ENCODE measurements at regions not wholly inside any gene's neighbourhood (a gene's known extent, or its start where the extent isn't known, plus 50 kb on each side); places are given as distances from the start of the nearest gene placed in this dataset.

DNA sequence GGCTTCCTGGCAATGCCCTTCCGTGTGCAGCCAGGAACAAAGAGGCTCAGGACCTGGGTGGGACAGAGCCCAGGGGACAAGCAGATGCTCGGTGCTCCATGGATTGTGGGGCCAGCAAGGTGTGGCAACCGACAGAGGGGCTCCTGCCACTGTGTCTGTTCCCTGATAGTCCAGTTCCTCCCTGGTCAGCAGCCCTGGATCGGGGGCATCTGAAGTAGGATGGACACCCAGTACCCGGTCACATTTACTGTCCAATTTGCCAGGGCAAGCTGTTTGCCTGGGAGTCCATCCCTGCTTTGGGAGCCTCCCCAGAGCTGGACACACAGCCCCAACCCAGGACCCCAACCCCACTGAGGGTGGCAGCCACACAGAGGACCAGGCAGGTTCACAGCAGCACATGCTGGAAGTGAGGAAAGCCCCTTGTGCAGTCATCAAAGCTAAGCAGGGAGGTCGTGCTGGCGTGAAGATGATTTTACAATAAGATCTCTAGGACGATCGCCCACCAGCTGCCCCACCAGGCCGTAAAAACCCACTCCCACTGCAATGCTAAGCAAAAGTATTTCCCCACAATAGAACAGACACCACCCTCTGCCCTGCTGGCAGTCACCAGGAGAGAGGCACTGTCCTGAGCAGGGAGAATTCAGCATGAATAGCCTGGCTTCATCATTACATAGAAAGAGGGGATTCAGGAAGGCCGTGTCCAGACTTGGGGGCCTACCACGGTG lies 141.7 kb downstream of the NDUFA10 start:
- TF ChIP-seq, protein P1, sequence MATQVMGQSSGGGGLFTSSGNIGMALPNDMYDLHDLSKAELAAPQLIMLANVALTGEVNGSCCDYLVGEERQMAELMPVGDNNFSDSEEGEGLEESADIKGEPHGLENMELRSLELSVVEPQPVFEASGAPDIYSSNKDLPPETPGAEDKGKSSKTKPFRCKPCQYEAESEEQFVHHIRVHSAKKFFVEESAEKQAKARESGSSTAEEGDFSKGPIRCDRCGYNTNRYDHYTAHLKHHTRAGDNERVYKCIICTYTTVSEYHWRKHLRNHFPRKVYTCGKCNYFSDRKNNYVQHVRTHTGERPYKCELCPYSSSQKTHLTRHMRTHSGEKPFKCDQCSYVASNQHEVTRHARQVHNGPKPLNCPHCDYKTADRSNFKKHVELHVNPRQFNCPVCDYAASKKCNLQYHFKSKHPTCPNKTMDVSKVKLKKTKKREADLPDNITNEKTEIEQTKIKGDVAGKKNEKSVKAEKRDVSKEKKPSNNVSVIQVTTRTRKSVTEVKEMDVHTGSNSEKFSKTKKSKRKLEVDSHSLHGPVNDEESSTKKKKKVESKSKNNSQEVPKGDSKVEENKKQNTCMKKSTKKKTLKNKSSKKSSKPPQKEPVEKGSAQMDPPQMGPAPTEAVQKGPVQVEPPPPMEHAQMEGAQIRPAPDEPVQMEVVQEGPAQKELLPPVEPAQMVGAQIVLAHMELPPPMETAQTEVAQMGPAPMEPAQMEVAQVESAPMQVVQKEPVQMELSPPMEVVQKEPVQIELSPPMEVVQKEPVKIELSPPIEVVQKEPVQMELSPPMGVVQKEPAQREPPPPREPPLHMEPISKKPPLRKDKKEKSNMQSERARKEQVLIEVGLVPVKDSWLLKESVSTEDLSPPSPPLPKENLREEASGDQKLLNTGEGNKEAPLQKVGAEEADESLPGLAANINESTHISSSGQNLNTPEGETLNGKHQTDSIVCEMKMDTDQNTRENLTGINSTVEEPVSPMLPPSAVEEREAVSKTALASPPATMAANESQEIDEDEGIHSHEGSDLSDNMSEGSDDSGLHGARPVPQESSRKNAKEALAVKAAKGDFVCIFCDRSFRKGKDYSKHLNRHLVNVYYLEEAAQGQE (IDR thresholded peaks at IDR 0.05; ENCODE audit: insufficient read depth in 1 of 2, low read depth in 2 of 2, low read length in 2 of 2), result no peak
- TF ChIP-seq FOXP2 (optimal IDR thresholded peaks at IDR 0.05; ENCODE audit: borderline replicate concordance, extremely low read depth, extremely low read length, insufficient read depth), result no peak
- no peak for TF ChIP-seq SIN3A (IDR thresholded peaks at IDR 0.05; ENCODE audit: borderline replicate concordance, insufficient read depth, low read length)
- TF ChIP-seq POLR2AphosphoS5 (IDR thresholded peaks at IDR 0.05; ENCODE audit: low read depth, low read length), result no peak
- no peak for TF ChIP-seq TAF1 (IDR thresholded peaks at IDR 0.05; ENCODE audit: borderline replicate concordance, insufficient read depth, low read length)

DNA sequence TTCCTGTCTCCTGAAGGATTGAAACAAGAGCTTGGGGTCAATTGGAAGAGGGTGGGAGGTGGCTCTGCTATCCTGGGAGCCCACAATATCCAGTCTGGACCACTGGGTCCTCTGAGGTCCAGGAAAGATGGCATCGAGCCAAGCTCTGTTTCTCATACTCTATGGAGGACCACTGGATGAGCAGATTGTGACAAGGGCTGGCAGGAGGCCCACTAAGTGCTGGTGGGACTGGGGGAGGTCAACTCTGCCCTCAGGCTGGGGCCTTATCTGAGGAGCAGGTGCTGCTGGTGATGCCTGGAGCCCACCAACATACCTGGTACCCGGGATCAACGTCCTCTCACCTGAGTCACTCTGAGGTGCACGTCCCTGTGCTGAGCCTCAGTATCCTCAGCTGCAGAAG lies 142.4 kb downstream of the NDUFA10 start:
- no peak for TF ChIP-seq FOXP2 (optimal IDR thresholded peaks at IDR 0.05; ENCODE audit: borderline replicate concordance, extremely low read depth, extremely low read length, insufficient read depth)
- no peak for TF ChIP-seq TAF1 (IDR thresholded peaks at IDR 0.05; ENCODE audit: borderline replicate concordance, insufficient read depth, low read length)
- no peak for TF ChIP-seq SIN3A (IDR thresholded peaks at IDR 0.05; ENCODE audit: borderline replicate concordance, insufficient read depth, low read length)
- TF ChIP-seq POLR2AphosphoS5 (IDR thresholded peaks at IDR 0.05; ENCODE audit: low read depth, low read length), result no peak
- TF ChIP-seq, protein P1 (IDR thresholded peaks at IDR 0.05; ENCODE audit: insufficient read depth in 1 of 2, low read depth in 2 of 2, low read length in 2 of 2), result no peak

DNA sequence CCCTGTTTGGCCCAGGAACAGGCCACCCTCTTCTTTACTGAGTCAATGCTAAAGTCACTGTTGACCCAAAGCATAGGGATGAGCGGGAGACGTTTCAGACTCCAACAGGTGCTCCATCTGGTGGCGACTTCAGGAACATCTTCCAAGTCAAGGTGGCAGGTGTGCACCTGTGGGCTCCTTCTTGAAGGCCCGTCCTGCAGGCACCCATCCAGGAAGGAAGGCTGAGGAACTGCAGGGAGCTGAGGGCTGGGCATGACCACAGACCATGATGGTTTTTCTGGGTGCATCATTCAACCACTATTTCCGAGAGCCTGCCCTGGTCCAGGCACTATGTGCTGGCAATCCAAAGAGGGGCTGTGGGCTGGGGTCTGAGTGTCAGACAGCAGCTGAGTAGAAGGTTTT lies 142.8 kb downstream of the NDUFA10 start:
- TF ChIP-seq, protein P1 (IDR thresholded peaks at IDR 0.05; ENCODE audit: insufficient read depth in 1 of 2, low read depth in 2 of 2, low read length in 2 of 2), result no peak
- no peak for TF ChIP-seq TAF1 (IDR thresholded peaks at IDR 0.05; ENCODE audit: borderline replicate concordance, insufficient read depth, low read length)
- no peak for TF ChIP-seq SIN3A (IDR thresholded peaks at IDR 0.05; ENCODE audit: borderline replicate concordance, insufficient read depth, low read length)
- TF ChIP-seq FOXP2 (optimal IDR thresholded peaks at IDR 0.05; ENCODE audit: borderline replicate concordance, extremely low read depth, extremely low read length, insufficient read depth), result no peak
- TF ChIP-seq POLR2AphosphoS5 (IDR thresholded peaks at IDR 0.05; ENCODE audit: low read depth, low read length), result no peak

DNA sequence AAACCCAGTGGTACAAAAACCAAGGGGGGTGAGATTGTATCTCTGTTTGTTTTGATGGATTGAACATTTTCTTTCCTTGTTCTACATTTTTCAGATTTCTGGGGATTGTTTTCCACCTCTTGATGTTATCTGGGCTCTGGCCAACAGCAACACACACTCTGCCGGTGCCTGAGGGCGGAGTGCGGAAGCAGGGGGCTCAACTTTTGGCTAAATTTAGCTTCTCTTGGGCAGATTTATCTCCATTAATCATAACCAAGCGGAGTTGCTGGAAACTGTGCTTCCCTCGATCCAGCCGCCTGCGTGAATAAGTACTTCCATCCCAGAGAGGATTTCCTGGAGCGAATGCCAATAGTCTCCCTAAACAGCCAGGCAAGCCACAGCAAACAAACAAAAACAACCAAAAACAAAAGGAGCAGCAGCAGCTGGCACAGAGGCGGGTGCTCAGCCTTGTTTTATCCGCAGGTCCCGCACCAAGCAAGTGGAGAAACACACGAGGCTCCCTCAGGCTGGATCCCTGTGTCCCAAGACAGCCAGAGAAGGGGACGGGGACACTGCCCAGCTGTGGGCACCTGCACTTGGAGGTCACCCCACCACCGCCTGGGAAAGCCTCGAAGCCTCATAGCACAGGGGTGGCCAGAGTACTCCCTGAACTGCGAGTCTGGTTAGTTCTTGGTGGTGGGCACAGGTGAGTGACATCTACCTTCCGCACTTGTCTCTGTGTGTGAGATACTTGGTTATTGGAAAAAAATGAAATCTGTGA lies 143.4 kb downstream of the NDUFA10 start:
- no peak for TF ChIP-seq POLR2AphosphoS5 (IDR thresholded peaks at IDR 0.05; ENCODE audit: low read depth, low read length)
- TF ChIP-seq TAF1 (IDR thresholded peaks at IDR 0.05; ENCODE audit: borderline replicate concordance, insufficient read depth, low read length), result no peak
- no peak for TF ChIP-seq SIN3A (IDR thresholded peaks at IDR 0.05; ENCODE audit: borderline replicate concordance, insufficient read depth, low read length)
- TF ChIP-seq, protein P1 (IDR thresholded peaks at IDR 0.05; ENCODE audit: insufficient read depth in 1 of 2, low read depth in 2 of 2, low read length in 2 of 2), result no peak
- TF ChIP-seq FOXP2 (optimal IDR thresholded peaks at IDR 0.05; ENCODE audit: borderline replicate concordance, extremely low read depth, extremely low read length, insufficient read depth), result no peak
